ENCODE measurements at regions not wholly inside any gene's neighbourhood (a gene's known extent, or its start where the extent isn't known, plus 50 kb on each side); places are given as distances from the start of the nearest gene placed in this dataset.
"Not testable (repeated sequence)": the region's sequence is repeated elsewhere in the genome, so short reads cannot be mapped to it uniquely, and the experiment has no call there.

DNA sequence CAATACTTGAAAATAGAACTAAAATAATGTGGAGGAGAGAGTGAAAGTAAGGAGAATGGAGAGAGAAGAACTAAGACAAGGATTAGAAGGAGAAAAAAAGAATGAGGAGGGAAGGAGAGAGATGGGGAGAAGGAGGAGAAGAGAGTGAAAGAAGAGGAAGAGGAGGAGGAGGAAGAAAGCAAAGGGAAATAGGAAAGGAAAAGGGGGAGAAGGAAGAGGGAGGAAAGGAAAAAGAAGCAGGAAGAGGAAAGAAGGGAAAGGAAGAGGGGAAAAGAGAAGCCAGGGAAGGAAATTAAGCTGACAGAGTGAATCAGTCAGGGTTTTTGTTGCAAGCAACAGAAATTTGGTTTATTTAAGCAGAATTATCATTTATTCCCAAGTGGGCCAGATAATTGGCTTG, 241.7 kb upstream of the P2RY1 start:
- Histone ChIP-seq H3K27ac (ENCODE audit: insufficient read depth in 1 of 2, low read depth in 1 of 2, low read length in 2 of 2, poor library complexity in 1 of 2, severe bottlenecking in 2 of 2) (peak overlapping the region in 1 of 2 experiments; percentile 43), H3K9me3 (ENCODE audit: control extremely low read depth in 1 of 5, control insufficient read depth in 4 of 5, insufficient read depth in 2 of 5, low read depth in 1 of 5, low read length in 4 of 5) (no peaks in the 10 kb centered on the region), H3K4me3 (ENCODE audit: control insufficient read depth in 1 of 7, extremely low read depth in 1 of 7, insufficient read depth in 4 of 7, low read depth in 2 of 7, low read length in 6 of 7) (no peak overlapping the region), H3K36me3 (ENCODE audit: control insufficient read depth in 4 of 4, insufficient read depth in 4 of 4, low read length in 3 of 4) (no peaks in the 10 kb centered on the region), H3K4me1 (ENCODE audit: control extremely low read depth in 1 of 4, control insufficient read depth in 4 of 4, insufficient read depth in 4 of 4, low read length in 3 of 4) (peaks cover 10 to 24% (median 22%) of the 10 kb centered on the region in 4 experiments), H3K27me3 (replicated peaks in 2 of 5; ENCODE audit: control insufficient read depth in 4 of 5, insufficient read depth in 5 of 5, low read length in 4 of 5) (no peaks in the 10 kb centered on the region)
- CTCF ChIA-PET, result no interaction called here
- POLR2A ChIA-PET, result no interaction called here
- DNase-seq, result no peak

DNA sequence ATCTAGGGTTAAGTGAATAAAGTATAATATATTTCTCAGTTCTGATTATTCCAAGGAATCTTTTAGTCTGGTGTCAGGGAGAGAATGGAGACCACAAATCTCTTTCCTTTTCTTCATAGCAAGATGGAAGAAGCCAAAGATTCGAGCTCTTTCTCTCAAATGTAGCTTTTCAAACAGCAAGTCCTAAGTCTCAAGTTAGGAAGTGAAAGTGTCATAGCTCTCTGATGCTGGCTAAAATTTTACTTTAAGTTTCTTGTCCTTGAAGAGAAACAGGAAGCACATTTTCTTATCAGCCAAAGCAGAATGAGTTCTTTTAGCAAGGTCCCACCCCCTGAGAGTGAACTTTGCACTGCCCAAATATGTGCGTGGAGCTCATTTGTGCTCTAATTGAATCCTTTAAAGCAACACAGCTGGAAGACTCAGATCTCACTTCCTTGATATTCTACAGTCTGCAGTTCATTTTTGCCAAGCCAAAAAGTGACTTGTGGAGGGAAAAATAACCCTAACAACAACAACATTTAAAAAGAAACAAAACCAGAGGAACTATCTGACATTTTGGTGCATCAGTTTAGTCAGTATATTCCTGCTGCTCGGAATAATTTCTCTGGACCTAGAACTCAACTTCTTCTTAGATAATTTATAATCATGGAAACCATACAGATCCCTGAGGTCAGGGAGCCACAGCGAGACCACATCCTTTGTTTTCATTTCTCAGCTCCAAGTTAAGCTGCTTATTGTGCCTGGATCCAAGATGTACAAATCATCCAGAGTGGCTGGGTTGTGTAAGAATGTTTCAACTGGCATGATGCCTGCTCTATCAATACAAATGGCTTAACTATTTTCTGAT, 238.7 kb upstream of the P2RY1 start:
- peak; percentile 97 to 100 (median 99) for DNase-seq
- POLR2A ChIA-PET, result interaction anchor here (0.6 kb wide), 1 partner anchor 339 kb away, joined by 3 read pairs; no protein-coding TSS in a partner anchor
- Histone ChIP-seq H3K4me3 (ENCODE audit: control insufficient read depth in 1 of 7, extremely low read depth in 1 of 7, insufficient read depth in 4 of 7, low read depth in 2 of 7, low read length in 6 of 7) (peak overlapping the region in 4 of 7 experiments; percentile 16 to 55 (median 40)), H3K4me1 (ENCODE audit: control extremely low read depth in 1 of 4, control insufficient read depth in 4 of 4, insufficient read depth in 4 of 4, low read length in 3 of 4) (peaks cover 6 to 22% (median 19%) of the 10 kb centered on the region in 4 experiments), H3K27ac (ENCODE audit: insufficient read depth in 1 of 2, low read depth in 1 of 2, low read length in 2 of 2, poor library complexity in 1 of 2, severe bottlenecking in 2 of 2) (peak overlapping the region; percentile 72 to 84), H3K36me3 (ENCODE audit: control insufficient read depth in 4 of 4, insufficient read depth in 4 of 4, low read length in 3 of 4) (no peaks in the 10 kb centered on the region), H3K9me3 (ENCODE audit: control extremely low read depth in 1 of 5, control insufficient read depth in 4 of 5, insufficient read depth in 2 of 5, low read depth in 1 of 5, low read length in 4 of 5) (no peaks in the 10 kb centered on the region), H3K27me3 (replicated peaks in 2 of 5; ENCODE audit: control insufficient read depth in 4 of 5, insufficient read depth in 5 of 5, low read length in 4 of 5) (no peaks in the 10 kb centered on the region)
- 5% methylated on average over 3 of the region's 4 CpGs for WGBS (ENCODE audit: insufficient coverage)
- CTCF ChIA-PET, result interaction anchor here (0.7 to 1.7 kb wide), 5 partner anchors 20 to 239 kb away, joined by 3 to 5 read pairs (median 4); partner anchors contain the start of gene P2RY1

DNA sequence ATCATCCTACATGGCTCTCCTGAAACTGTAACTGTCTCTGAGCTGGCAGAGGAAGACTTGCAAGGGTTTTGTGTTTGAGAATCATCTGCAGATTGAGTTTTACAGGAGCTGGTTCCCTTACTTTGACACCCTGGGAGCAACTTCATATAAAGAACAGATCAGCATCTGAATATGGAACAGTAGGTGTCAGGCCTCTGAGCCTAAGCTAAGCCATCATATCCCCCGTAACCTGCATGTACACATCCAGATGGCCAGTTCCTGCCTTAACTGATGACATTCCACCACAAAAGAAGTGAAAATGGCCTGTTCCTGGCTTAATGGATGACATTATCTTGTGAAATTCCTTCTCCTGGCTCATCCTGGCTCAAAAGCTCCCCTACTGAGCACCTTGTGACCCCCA, 238.1 kb upstream of the P2RY1 start:
- POLR2A ChIA-PET; DNase-seq; H3K36me3 ChIP-seq (ENCODE audit: control insufficient read depth in 4 of 4, insufficient read depth in 4 of 4, low read length in 3 of 4); H3K9me3 ChIP-seq (ENCODE audit: control extremely low read depth in 1 of 5, control insufficient read depth in 4 of 5, insufficient read depth in 2 of 5, low read depth in 1 of 5, low read length in 4 of 5); H3K27me3 ChIP-seq (replicated peaks in 2 of 5; ENCODE audit: control insufficient read depth in 4 of 5, insufficient read depth in 5 of 5, low read length in 4 of 5): not testable (repeated sequence)
- WGBS (ENCODE audit: insufficient coverage), result no CpG with 5 or more reads among the region's 1 CpG
- H3K4me1 ChIP-seq (ENCODE audit: control extremely low read depth in 1 of 4, control insufficient read depth in 4 of 4, insufficient read depth in 4 of 4, low read length in 3 of 4), result peaks cover 6 to 21% (median 19%) of the 10 kb centered on the region in 4 experiments
- CTCF ChIA-PET, result interaction anchor here (0.7 to 1.7 kb wide), 3 partner anchors 23 to 238 kb away, joined by 4 read pairs; partner anchors contain the start of gene P2RY1
- H3K27ac ChIP-seq (ENCODE audit: insufficient read depth in 1 of 2, low read depth in 1 of 2, low read length in 2 of 2, poor library complexity in 1 of 2, severe bottlenecking in 2 of 2), result peak overlapping the region; percentile 66 to 84
- peak overlapping the region in 4 of 7 experiments; percentile 16 to 55 (median 35) for H3K4me3 ChIP-seq (ENCODE audit: control insufficient read depth in 1 of 7, extremely low read depth in 1 of 7, insufficient read depth in 4 of 7, low read depth in 2 of 7, low read length in 6 of 7)

DNA sequence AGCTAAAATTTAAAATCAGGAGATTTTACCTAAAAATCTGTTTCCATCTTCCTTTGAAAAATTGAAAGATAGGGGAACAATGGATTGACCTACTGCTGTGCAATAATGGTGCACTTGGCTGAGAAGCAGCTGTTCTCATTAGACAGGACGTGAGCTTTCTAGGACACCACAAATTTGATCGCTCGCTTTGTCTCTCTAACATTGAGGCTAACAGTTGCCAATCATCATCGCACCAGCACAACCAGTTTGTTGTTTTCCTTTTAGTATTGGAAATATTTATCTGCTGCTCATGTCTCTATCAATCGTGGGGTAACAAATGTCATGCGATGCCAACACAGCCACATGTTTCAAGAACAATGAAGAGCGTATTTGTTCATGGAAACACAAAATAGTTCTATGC, 228.8 kb upstream of the P2RY1 start:
- CTCF ChIA-PET, result no interaction called here
- Histone ChIP-seq H3K4me3 (ENCODE audit: control insufficient read depth in 1 of 7, extremely low read depth in 1 of 7, insufficient read depth in 4 of 7, low read depth in 2 of 7, low read length in 6 of 7) (no peak overlapping the region), H3K9me3 (ENCODE audit: control extremely low read depth in 1 of 5, control insufficient read depth in 4 of 5, insufficient read depth in 2 of 5, low read depth in 1 of 5, low read length in 4 of 5) (peaks cover 0 to 7% (median 4%) of the 10 kb centered on the region in 5 experiments), H3K27me3 (replicated peaks in 2 of 5; ENCODE audit: control insufficient read depth in 4 of 5, insufficient read depth in 5 of 5, low read length in 4 of 5) (no peaks in the 10 kb centered on the region), H3K36me3 (ENCODE audit: control insufficient read depth in 4 of 4, insufficient read depth in 4 of 4, low read length in 3 of 4) (no peaks in the 10 kb centered on the region), H3K27ac (ENCODE audit: insufficient read depth in 1 of 2, low read depth in 1 of 2, low read length in 2 of 2, poor library complexity in 1 of 2, severe bottlenecking in 2 of 2) (no peak overlapping the region), H3K4me1 (ENCODE audit: control extremely low read depth in 1 of 4, control insufficient read depth in 4 of 4, insufficient read depth in 4 of 4, low read length in 3 of 4) (no peaks in the 10 kb centered on the region)
- WGBS (ENCODE audit: insufficient coverage), result 95% methylated on average over 7 of the region's 7 CpGs
- no peak for DNase-seq
- POLR2A ChIA-PET, result no interaction called here

DNA sequence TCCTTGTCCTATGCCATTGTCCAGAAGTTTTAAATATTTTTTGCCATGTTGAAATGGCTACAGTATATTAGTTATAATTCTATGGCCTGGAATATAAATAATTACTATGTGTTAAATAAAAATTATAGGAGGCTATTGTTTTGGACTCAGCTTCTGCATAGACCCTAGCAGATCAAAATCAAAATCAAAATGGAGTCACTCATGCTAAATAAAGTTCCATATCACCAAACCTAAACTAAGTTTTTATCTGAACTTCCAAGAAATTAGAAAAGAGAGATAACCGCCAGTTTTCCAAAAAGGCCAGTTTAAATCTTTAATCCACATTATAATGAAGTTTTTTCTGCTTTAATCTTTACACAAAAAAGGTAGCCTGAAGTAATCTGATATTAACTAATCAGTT, 227.8 kb upstream of the P2RY1 start:
- Histone ChIP-seq H3K27ac (ENCODE audit: insufficient read depth in 1 of 2, low read depth in 1 of 2, low read length in 2 of 2, poor library complexity in 1 of 2, severe bottlenecking in 2 of 2) (no peak overlapping the region), H3K9me3 (ENCODE audit: control extremely low read depth in 1 of 5, control insufficient read depth in 4 of 5, insufficient read depth in 2 of 5, low read depth in 1 of 5, low read length in 4 of 5) (peaks cover 0 to 7% (median 4%) of the 10 kb centered on the region in 5 experiments), H3K36me3 (ENCODE audit: control insufficient read depth in 4 of 4, insufficient read depth in 4 of 4, low read length in 3 of 4) (no peaks in the 10 kb centered on the region), H3K4me3 (ENCODE audit: control insufficient read depth in 1 of 7, extremely low read depth in 1 of 7, insufficient read depth in 4 of 7, low read depth in 2 of 7, low read length in 6 of 7) (no peak overlapping the region), H3K27me3 (replicated peaks in 2 of 5; ENCODE audit: control insufficient read depth in 4 of 5, insufficient read depth in 5 of 5, low read length in 4 of 5) (no peaks in the 10 kb centered on the region), H3K4me1 (ENCODE audit: control extremely low read depth in 1 of 4, control insufficient read depth in 4 of 4, insufficient read depth in 4 of 4, low read length in 3 of 4) (no peaks in the 10 kb centered on the region)
- WGBS (ENCODE audit: insufficient coverage), result no CpG with 5 or more reads among the region's 1 CpG
- ChIA-PET POLR2A (no interaction called here), CTCF (no interaction called here)
- DNase-seq, result no peak

DNA sequence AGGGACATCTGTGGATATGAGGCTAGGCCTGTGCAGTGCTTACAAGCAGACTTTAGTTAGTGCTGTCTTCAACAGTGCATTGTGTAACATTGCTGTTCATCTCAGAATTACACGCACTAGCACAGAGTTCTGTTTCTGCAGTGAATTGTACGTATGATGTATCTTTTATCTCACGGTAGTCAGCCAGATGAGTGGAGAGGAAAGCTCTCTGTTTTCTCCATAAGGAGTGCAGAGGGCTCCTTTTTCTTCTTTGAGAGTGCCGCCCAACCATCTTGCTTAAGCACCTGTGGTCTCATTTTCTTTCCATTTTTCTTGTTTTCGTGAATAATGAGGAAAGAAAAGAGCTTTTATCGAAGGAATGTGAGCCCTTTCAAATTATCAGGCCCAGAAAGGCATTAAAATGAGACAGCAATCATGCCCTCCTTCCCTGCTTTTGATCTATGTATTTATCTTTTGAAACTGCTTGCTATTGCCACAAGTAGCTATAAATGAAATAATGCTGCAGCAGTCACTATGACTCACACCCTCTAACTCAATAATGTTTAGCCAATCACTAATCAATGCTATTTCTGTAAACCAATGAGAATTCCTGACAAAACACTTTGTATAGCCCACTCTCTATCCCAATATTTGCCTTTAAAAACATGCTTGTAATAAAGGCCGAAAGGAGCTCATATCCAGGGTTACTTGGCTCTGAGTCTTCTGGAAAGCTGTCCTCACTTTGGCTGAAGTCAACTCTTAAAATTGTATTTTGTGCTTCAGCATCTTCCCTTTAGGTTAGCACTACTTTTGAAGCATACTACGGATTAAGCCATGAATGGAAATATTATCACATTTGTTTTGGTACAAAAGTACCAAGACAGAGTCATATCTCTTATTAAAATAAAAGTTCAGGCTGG, 226.0 kb upstream of the P2RY1 start:
- Histone ChIP-seq H3K4me3 (ENCODE audit: control insufficient read depth in 1 of 7, extremely low read depth in 1 of 7, insufficient read depth in 4 of 7, low read depth in 2 of 7, low read length in 6 of 7) (no peak overlapping the region), H3K9me3 (ENCODE audit: control extremely low read depth in 1 of 5, control insufficient read depth in 4 of 5, insufficient read depth in 2 of 5, low read depth in 1 of 5, low read length in 4 of 5) (peaks cover 0 to 4% (median 2%) of the 10 kb centered on the region in 5 experiments), H3K36me3 (ENCODE audit: control insufficient read depth in 4 of 4, insufficient read depth in 4 of 4, low read length in 3 of 4) (no peaks in the 10 kb centered on the region), H3K4me1 (ENCODE audit: control extremely low read depth in 1 of 4, control insufficient read depth in 4 of 4, insufficient read depth in 4 of 4, low read length in 3 of 4) (no peaks in the 10 kb centered on the region), H3K27me3 (replicated peaks in 2 of 5; ENCODE audit: control insufficient read depth in 4 of 5, insufficient read depth in 5 of 5, low read length in 4 of 5) (no peaks in the 10 kb centered on the region), H3K27ac (ENCODE audit: insufficient read depth in 1 of 2, low read depth in 1 of 2, low read length in 2 of 2, poor library complexity in 1 of 2, severe bottlenecking in 2 of 2) (no peak overlapping the region)
- no peak for DNase-seq
- POLR2A ChIA-PET, result no interaction called here
- CTCF ChIA-PET, result no interaction called here
- 100% methylated on average over 4 of the region's 8 CpGs for WGBS (ENCODE audit: insufficient coverage)

DNA sequence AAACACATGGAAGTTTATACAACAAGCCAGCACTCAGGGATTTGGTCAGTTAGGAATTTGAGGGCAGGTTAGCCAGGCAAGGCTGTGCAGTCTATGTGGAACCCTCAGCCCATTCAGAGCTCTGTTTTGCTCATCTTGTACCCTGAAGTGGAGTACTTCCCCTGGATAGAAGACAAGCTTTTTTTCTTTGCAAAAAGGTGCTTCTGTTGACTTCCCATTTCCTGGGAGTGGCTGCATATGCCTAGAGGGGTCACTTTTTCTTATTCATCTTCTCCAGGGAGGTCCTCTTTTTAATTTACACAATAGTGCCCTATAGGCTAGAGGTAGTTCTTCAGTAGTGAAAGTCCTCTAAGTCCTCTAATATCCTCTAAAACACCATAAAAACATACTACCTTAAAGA, 225.0 kb upstream of the P2RY1 start:
- H3K4me1 ChIP-seq (ENCODE audit: control extremely low read depth in 1 of 4, control insufficient read depth in 4 of 4, insufficient read depth in 4 of 4, low read length in 3 of 4), result no peaks in the 10 kb centered on the region
- H3K27me3 ChIP-seq (replicated peaks in 2 of 5; ENCODE audit: control insufficient read depth in 4 of 5, insufficient read depth in 5 of 5, low read length in 4 of 5), result no peaks in the 10 kb centered on the region
- no peaks in the 10 kb centered on the region for H3K36me3 ChIP-seq (ENCODE audit: control insufficient read depth in 4 of 4, insufficient read depth in 4 of 4, low read length in 3 of 4)
- POLR2A ChIA-PET, result no interaction called here
- CTCF ChIA-PET, result interaction anchor here (1.4 kb wide), 1 partner anchor 227 kb away, joined by 3 read pairs; no protein-coding TSS in a partner anchor
- H3K4me3 ChIP-seq (ENCODE audit: control insufficient read depth in 1 of 7, extremely low read depth in 1 of 7, insufficient read depth in 4 of 7, low read depth in 2 of 7, low read length in 6 of 7), result no peak overlapping the region
- DNase-seq, result no peak
- H3K9me3 ChIP-seq (ENCODE audit: control extremely low read depth in 1 of 5, control insufficient read depth in 4 of 5, insufficient read depth in 2 of 5, low read depth in 1 of 5, low read length in 4 of 5), result no peaks in the 10 kb centered on the region
- H3K27ac ChIP-seq (ENCODE audit: insufficient read depth in 1 of 2, low read depth in 1 of 2, low read length in 2 of 2, poor library complexity in 1 of 2, severe bottlenecking in 2 of 2), result no peak overlapping the region
